Testis (tissue), 2 donors: ENCODE measurements at regions not wholly inside any gene's neighbourhood (a gene's known extent, or its start where the extent isn't known, plus 50 kb on each side); places are given as distances from the start of the nearest gene placed in this dataset.

Experiments used
- DNase-seq: peaks from one replicate; pipeline ENCODE4 v3.0.0-alpha.2; 2019
- H3K27ac ChIP-seq, 2 donors: fragments of 200-600 bp; sonication (generic); one replicate each; pipeline ENCODE4 v1.5.1; 2019
- H3K27me3 ChIP-seq: fragments of 200-600 bp; sonication (generic); one replicate; pipeline ENCODE4 v1.5.1; 2019
- H3K36me3 ChIP-seq: fragments of 200-600 bp; sonication (generic); one replicate; pipeline ENCODE4 v1.5.1; 2017; ENCODE audit warnings: low read depth; ENCODE audit errors: missing control alignments
- H3K4me1 ChIP-seq: fragments of 200-600 bp; sonication (generic); one replicate; pipeline ENCODE4 v1.5.1; 2019
- H3K4me3 ChIP-seq, 2 donors: fragments of 200-600 bp; sonication (generic); one replicate each; pipeline ENCODE4 v1.5.1; 2017 to 2019
- H3K9me3 ChIP-seq: fragments of 200-600 bp; sonication (generic); one replicate; pipeline ENCODE4 v1.5.1; 2017
- POLR2A ChIP-seq: fragments of 450-650 bp; IDR thresholded peaks from one replicate; pipeline ENCODE4 v1.6.1; 2017; ENCODE audit warnings: antibody characterized with exemption, mild to moderate bottlenecking, moderate library complexity
- WGBS, 2 donors: methylation state at CpG; one replicate each; pipeline ENCODE4 v1.1.5; 2018; 5-methylcytosine and 5-hydroxymethylcytosine counted together
- intact Hi-C: fragments of 100-400 bp; cut with DNase I; formaldehyde crosslinking; loops from one replicate; pipeline ENCODE4 v1.15.1; 2023; ENCODE audit warnings: low total_unique reads
- TF ChIP-seq, protein P1 (sequence below), 3 experiments: fragments of 450-650 bp in 2 of 3; fragments of 200-600 bp in 1 of 3; sonication (generic) in 1 of 3; IDR thresholded peaks; one replicate each; pipeline ENCODE4 v1.5.1; 2016 to 2019; ENCODE audit warnings: antibody characterized with exemption in 3 of 3, mild to moderate bottlenecking in 2 of 3, moderate library complexity in 1 of 3

DNA sequence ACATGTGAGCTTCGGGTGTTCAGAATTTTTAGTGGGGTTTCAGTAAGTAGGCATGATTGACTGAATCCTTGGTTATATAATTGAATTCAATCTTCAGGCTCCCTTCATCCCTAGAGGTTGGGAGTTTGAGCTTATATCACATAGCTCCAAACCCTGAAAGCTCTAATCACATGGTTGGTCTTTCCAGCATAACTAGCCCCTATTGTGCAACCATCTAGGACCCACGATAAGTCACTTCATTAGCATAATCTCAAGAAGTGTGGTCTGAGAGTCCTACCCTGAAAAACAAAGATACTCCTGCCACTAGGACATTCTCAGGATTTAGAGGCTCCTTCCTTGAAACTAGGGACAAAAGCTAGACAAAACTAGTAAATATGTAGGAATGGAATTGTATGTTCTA lies 348.9 kb upstream of the CBLB start:
- DNase-seq: no peak
- Histone ChIP-seq H3K4me1 (no peaks in the 10 kb centered on the region), H3K4me3 (no peak overlapping the region), H3K9me3 (no peaks in the 10 kb centered on the region), H3K36me3 (no peaks in the 10 kb centered on the region), H3K27me3 (no peaks in the 10 kb centered on the region), H3K27ac (no peak overlapping the region)
- TF ChIP-seq, protein P1, sequence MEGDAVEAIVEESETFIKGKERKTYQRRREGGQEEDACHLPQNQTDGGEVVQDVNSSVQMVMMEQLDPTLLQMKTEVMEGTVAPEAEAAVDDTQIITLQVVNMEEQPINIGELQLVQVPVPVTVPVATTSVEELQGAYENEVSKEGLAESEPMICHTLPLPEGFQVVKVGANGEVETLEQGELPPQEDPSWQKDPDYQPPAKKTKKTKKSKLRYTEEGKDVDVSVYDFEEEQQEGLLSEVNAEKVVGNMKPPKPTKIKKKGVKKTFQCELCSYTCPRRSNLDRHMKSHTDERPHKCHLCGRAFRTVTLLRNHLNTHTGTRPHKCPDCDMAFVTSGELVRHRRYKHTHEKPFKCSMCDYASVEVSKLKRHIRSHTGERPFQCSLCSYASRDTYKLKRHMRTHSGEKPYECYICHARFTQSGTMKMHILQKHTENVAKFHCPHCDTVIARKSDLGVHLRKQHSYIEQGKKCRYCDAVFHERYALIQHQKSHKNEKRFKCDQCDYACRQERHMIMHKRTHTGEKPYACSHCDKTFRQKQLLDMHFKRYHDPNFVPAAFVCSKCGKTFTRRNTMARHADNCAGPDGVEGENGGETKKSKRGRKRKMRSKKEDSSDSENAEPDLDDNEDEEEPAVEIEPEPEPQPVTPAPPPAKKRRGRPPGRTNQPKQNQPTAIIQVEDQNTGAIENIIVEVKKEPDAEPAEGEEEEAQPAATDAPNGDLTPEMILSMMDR (IDR thresholded peaks at IDR 0.05): no peak
- no peak for TF ChIP-seq POLR2A
- intact Hi-C loops: no loop called here
- 88 to 92% methylated on average over 2 of the region's 2 CpGs for WGBS, 2 donors

DNA sequence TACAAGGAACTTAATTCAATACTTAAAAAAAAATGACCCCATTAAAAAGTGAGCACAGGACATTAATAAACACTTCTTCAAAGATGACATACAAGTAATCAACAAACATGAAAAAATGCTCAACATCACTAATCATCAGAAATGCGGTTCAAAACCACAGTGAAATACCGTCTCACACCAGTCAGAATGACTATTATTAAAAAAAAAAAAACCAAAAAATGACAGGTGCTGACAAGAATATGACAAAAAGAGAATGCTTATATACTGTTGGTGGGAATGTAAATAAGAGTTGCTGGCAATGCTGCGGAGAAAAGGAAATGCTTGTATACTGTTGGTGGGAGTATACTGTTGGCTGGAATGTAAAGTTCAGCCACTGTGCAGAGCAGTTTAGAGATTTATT lies 358.3 kb upstream of the CBLB start:
- H3K9me3 ChIP-seq: no peaks in the 10 kb centered on the region
- TF ChIP-seq POLR2A: no peak
- TF ChIP-seq, protein P1 (IDR thresholded peaks at IDR 0.05): no peak
- no peak for DNase-seq
- no peaks in the 10 kb centered on the region for H3K4me1 ChIP-seq
- H3K4me3 ChIP-seq: no peak overlapping the region
- no peaks in the 10 kb centered on the region for H3K27me3 ChIP-seq
- no peaks in the 10 kb centered on the region for H3K36me3 ChIP-seq
- intact Hi-C loops: no loop called here
- no peak overlapping the region for H3K27ac ChIP-seq
- 73 to 96% methylated on average over 3 of the region's 3 CpGs for WGBS, 2 donors

DNA sequence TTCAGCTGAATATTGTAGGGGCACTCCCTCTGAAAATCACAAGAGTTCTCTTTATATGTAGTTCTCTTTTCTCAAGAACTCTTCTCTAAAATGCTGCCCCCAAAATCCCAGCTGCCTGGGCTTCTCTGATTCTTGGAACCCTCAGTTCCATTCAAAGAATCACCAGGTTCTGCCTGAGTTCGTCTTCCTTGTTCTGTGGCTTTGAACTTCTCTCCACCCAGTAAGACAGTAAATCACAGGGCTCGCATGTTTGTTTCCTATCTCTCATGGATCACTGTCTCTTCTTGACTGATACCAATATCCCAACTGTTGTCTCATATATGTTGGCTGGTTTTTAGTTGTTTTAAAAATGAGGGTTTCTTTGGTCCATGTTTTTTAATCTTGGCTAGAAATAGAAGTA lies 359.5 kb upstream of the CBLB start:
- Histone ChIP-seq H3K27me3 (no peaks in the 10 kb centered on the region), H3K9me3 (no peaks in the 10 kb centered on the region), H3K4me3 (no peak overlapping the region), H3K4me1 (no peaks in the 10 kb centered on the region), H3K27ac (no peak overlapping the region), H3K36me3 (no peaks in the 10 kb centered on the region)
- 82 to 88% methylated on average over 2 of the region's 2 CpGs for WGBS, 2 donors
- DNase-seq: no peak
- intact Hi-C loops: no loop called here
- TF ChIP-seq POLR2A: no peak
- TF ChIP-seq, protein P1 (IDR thresholded peaks at IDR 0.05): no peak

DNA sequence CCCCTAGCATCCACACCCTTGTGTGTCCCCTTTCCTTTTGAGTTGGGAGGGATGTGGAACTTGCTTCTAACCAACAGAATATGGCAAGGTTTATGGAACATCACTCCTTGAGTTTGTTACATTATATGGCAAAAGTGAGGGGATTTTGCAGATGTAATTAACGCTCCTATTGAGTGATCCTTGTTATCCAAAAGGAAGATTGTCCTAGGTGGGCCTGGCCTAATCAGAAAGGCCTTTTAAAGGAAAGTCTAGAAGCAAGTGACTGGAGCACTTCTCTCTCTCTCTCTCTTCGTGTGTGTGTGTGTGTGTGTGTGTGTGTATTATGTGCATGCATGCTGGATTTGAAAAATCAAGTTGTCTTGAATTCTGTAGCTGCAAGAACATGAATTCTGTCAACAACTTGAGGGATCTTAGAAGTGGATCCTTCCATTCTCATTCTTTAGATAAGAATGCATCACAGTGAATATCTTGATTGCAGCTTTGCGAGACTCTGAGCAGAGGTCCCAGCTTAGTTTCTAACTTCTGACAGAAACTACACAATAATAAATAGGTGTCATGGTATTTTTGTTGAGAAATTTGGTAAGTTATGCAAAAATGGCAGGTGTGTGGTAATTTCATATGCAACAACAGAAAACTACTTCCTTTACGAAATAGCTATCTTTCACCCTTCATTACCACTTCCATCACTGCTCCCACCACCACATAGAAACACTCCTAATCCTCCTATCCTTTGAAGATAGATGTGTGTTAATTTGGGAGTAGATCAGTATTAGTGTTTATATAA lies 360.9 kb upstream of the CBLB start:
- H3K4me3 ChIP-seq: no peak overlapping the region
- no peak for DNase-seq
- H3K27ac ChIP-seq: no peak overlapping the region
- H3K36me3 ChIP-seq: no peaks in the 10 kb centered on the region
- H3K9me3 ChIP-seq: no peaks in the 10 kb centered on the region
- intact Hi-C loops: no loop called here
- TF ChIP-seq, protein P1 (IDR thresholded peaks at IDR 0.05): no peak
- TF ChIP-seq POLR2A: no peak
- 82 to 84% methylated on average over 4 of the region's 4 CpGs for WGBS, 2 donors
- H3K4me1 ChIP-seq: no peaks in the 10 kb centered on the region
- H3K27me3 ChIP-seq: no peaks in the 10 kb centered on the region

DNA sequence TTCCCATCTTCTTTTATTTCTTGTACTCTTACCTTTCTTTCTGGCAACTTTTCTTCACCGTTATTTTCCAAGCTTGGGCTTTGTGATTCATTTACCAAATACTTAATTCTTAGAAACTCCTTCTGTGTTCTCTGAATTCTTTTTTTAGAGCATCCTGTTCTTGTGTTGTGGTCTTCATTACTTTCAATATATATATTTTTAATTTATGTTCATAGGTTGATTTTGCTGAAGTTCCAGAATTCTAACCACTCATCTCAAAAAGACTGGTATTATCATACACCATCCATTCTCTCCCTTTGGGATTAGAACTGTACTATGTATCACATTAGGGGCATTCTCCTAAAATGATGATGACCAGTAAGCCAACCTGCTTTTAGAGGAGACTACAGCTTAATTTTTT lies 362.3 kb upstream of the CBLB start:
- Histone ChIP-seq H3K27ac (no peak overlapping the region), H3K27me3 (no peaks in the 10 kb centered on the region), H3K4me3 (no peak overlapping the region), H3K4me1 (no peaks in the 10 kb centered on the region), H3K36me3 (no peaks in the 10 kb centered on the region), H3K9me3 (no peaks in the 10 kb centered on the region)
- DNase-seq: no peak
- 86 to 91% methylated on average over 1 of the region's 1 CpG for WGBS, 2 donors
- intact Hi-C loops: no loop called here
- TF ChIP-seq POLR2A: no peak
- TF ChIP-seq, protein P1 (IDR thresholded peaks at IDR 0.05): no peak
